ENCODE measurements at regions not wholly inside any gene's neighbourhood (a gene's known extent, or its start where the extent isn't known, plus 50 kb on each side); places are given as distances from the start of the nearest gene placed in this dataset.

DNA sequence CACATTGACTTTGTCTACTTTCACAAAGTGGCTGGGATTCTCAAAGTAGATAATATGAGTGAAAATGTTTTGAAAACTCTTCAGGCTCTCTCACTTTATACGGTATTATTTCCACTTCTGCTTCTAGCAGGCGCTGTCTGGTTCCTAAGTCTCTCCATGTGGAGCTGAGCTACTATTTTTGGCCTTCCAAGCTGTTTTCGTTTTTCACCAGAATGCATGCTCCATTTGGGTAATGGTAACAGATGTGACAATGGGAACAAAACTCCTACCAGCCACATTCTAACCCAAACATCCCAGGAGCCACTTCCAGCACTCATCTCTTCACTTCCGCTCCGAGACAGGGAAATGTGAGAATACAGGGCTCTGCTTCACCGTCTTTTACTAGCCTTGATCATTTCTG lies 586.7 kb downstream of the NTRK3 start:
- TF ChIP-seq, protein P1, sequence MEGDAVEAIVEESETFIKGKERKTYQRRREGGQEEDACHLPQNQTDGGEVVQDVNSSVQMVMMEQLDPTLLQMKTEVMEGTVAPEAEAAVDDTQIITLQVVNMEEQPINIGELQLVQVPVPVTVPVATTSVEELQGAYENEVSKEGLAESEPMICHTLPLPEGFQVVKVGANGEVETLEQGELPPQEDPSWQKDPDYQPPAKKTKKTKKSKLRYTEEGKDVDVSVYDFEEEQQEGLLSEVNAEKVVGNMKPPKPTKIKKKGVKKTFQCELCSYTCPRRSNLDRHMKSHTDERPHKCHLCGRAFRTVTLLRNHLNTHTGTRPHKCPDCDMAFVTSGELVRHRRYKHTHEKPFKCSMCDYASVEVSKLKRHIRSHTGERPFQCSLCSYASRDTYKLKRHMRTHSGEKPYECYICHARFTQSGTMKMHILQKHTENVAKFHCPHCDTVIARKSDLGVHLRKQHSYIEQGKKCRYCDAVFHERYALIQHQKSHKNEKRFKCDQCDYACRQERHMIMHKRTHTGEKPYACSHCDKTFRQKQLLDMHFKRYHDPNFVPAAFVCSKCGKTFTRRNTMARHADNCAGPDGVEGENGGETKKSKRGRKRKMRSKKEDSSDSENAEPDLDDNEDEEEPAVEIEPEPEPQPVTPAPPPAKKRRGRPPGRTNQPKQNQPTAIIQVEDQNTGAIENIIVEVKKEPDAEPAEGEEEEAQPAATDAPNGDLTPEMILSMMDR (IDR thresholded peaks at IDR 0.05) = no peak
- TF ChIP-seq POLR2AphosphoS5 (IDR thresholded peaks at IDR 0.05; ENCODE audit: low read depth, low read length) (no peak), TCF7L2 (IDR thresholded peaks at IDR 0.05; ENCODE audit: low read depth, low read length) (no peak)
